ENCODE measurements at regions not wholly inside any gene's neighbourhood (a gene's known extent, or its start where the extent isn't known, plus 50 kb on each side); places are given as distances from the start of the nearest gene placed in this dataset.

DNA sequence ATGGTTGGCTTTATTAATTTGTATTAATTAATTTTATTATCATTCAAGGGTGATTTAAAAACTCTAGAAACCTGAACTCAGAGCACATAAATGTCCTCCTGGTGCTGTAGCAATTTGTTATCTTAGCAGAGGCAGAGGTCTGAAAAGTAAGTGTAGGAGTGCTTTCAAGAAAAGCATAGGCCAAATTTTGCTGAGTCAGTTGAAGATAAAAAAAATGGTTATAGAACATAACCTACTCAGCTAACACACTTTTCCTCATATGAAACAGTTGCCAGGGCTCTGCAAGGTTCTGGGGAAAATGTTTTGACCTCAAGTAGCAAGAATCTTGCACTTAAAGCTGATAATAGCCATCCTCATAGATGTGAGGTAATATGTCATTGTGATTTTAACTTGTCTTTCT, 53.5 kb upstream of the CHODL start:
- TF ChIP-seq, protein P1, sequence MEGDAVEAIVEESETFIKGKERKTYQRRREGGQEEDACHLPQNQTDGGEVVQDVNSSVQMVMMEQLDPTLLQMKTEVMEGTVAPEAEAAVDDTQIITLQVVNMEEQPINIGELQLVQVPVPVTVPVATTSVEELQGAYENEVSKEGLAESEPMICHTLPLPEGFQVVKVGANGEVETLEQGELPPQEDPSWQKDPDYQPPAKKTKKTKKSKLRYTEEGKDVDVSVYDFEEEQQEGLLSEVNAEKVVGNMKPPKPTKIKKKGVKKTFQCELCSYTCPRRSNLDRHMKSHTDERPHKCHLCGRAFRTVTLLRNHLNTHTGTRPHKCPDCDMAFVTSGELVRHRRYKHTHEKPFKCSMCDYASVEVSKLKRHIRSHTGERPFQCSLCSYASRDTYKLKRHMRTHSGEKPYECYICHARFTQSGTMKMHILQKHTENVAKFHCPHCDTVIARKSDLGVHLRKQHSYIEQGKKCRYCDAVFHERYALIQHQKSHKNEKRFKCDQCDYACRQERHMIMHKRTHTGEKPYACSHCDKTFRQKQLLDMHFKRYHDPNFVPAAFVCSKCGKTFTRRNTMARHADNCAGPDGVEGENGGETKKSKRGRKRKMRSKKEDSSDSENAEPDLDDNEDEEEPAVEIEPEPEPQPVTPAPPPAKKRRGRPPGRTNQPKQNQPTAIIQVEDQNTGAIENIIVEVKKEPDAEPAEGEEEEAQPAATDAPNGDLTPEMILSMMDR (IDR thresholded peaks at IDR 0.05) = no peak
- no peak for TF ChIP-seq POLR2A (IDR thresholded peaks at IDR 0.05)

All from upper lobe of left lung (tissue), 4 donors.